Amniotic stem cell (primary cell): ENCODE measurements at regions not wholly inside any gene's neighbourhood (a gene's known extent, or its start where the extent isn't known, plus 50 kb on each side); places are given as distances from the start of the nearest gene placed in this dataset.
"Not testable (repeated sequence)": the region's sequence is repeated elsewhere in the genome, so short reads cannot be mapped to it uniquely, and the experiment has no call there.

Experiments used
- DNase-seq: peaks from one replicate; lab custom pipeline; 2025; lab: John Stamatoyannopoulos, UW

- no peak for DNase-seq
Measured at GRCh38 chr14:43056106-43056505, 1449.4 kb downstream of the LRFN5 start.

GRCh38 chr14:43052897-43053296 is 1446.2 kb downstream of the LRFN5 start:
- no peak for DNase-seq

- DNase-seq = no peak
Measured at GRCh38 chr14:43043850-43044249, 1437.2 kb downstream of the LRFN5 start.

- no peak for DNase-seq
Measured at GRCh38 chr14:43042408-43042807, 1435.7 kb downstream of the LRFN5 start.

GRCh38 chr14:43041976-43042375 is 1435.3 kb downstream of the LRFN5 start:
- no peak for DNase-seq

- DNase-seq = no peak
Measured at GRCh38 chr14:43041207-43041606, 1434.5 kb downstream of the LRFN5 start.

GRCh38 chr14:43039881-43040280 is 1433.2 kb downstream of the LRFN5 start:
- DNase-seq = no peak

GRCh38 chr14:43031598-43031997 is 1424.9 kb downstream of the LRFN5 start:
- DNase-seq = no peak

- no peak for DNase-seq
Measured at GRCh38 chr14:43022094-43022800, 1415.6 kb downstream of the LRFN5 start.

- no peak for DNase-seq
Measured at GRCh38 chr14:43019826-43020225, 1413.2 kb downstream of the LRFN5 start.

GRCh38 chr14:43014338-43014737 is 1407.7 kb downstream of the LRFN5 start:
- no peak for DNase-seq

GRCh38 chr14:43012817-43013216 is 1406.1 kb downstream of the LRFN5 start:
- no peak for DNase-seq

- DNase-seq = no peak
Measured at GRCh38 chr14:43005807-43006206, 1399.1 kb downstream of the LRFN5 start.

- DNase-seq = no peak
Measured at GRCh38 chr14:43003845-43004244, 1397.2 kb downstream of the LRFN5 start.

GRCh38 chr14:43001731-43002130 is 1395.1 kb downstream of the LRFN5 start:
- DNase-seq = no peak

GRCh38 chr14:42994051-42994736 is 1387.5 kb downstream of the LRFN5 start:
- DNase-seq = no peak

GRCh38 chr14:42992930-42993329 is 1386.3 kb downstream of the LRFN5 start:
- DNase-seq = no peak

- DNase-seq = no peak
Measured at GRCh38 chr14:42980419-42980818, 1373.7 kb downstream of the LRFN5 start.

GRCh38 chr14:42973171-42973570 is 1366.5 kb downstream of the LRFN5 start:
- DNase-seq = not testable (repeated sequence)

- no peak for DNase-seq
Measured at GRCh38 chr14:42965512-42965911, 1358.8 kb downstream of the LRFN5 start.

- no peak for DNase-seq
Measured at GRCh38 chr14:42961509-42961908, 1354.8 kb downstream of the LRFN5 start.

- no peak for DNase-seq
Measured at GRCh38 chr14:42950363-42950762, 1343.7 kb downstream of the LRFN5 start.

GRCh38 chr14:42947991-42948390 is 1341.3 kb downstream of the LRFN5 start:
- no peak for DNase-seq

GRCh38 chr14:42944284-42944683 is 1337.6 kb downstream of the LRFN5 start:
- DNase-seq = no peak
